Muscle of back (tissue), 3 donors: ENCODE measurements at regions not wholly inside any gene's neighbourhood (a gene's known extent, or its start where the extent isn't known, plus 50 kb on each side); places are given as distances from the start of the nearest gene placed in this dataset.

Source experiments
- DNase-seq, 3 donors: peaks; one replicate each; pipeline versions ENCODE4 v3.0.0 to v3.0.0-alpha.2; 2013

- no peak for DNase-seq
Measured at GRCh38 chr3:168585544-168585943, 489.8 kb upstream of the GOLIM4 start.

- DNase-seq = no peak
Measured at GRCh38 chr3:168583977-168584376, 488.3 kb upstream of the GOLIM4 start.

GRCh38 chr3:168582503-168582902 is 486.8 kb upstream of the GOLIM4 start:
- DNase-seq = no peak

- peak in 1 of 3 donors; percentile 6 for DNase-seq
Measured at GRCh38 chr3:168581771-168582225, 486.1 kb upstream of the GOLIM4 start.

GRCh38 chr3:168579010-168579409 is 483.3 kb upstream of the GOLIM4 start:
- DNase-seq = no peak

- DNase-seq = no peak
Measured at GRCh38 chr3:168575750-168576149, 480.0 kb upstream of the GOLIM4 start.

- no peak for DNase-seq
Measured at GRCh38 chr3:168574455-168575158, 478.9 kb upstream of the GOLIM4 start.

- DNase-seq = no peak
Measured at GRCh38 chr3:168570404-168571155, 474.9 kb upstream of the GOLIM4 start.

GRCh38 chr3:168558728-168559411 is 463.1 kb upstream of the GOLIM4 start:
- no peak for DNase-seq

- no peak for DNase-seq
Measured at GRCh38 chr3:168552251-168552650, 456.5 kb upstream of the GOLIM4 start.

GRCh38 chr3:168548719-168549118 is 453.0 kb upstream of the GOLIM4 start:
- no peak for DNase-seq

- DNase-seq = no peak
Measured at GRCh38 chr3:168546707-168547106, 451.0 kb upstream of the GOLIM4 start.

- no peak for DNase-seq
Measured at GRCh38 chr3:168545591-168545990, 449.9 kb upstream of the GOLIM4 start.

GRCh38 chr3:168544097-168544957 is 448.6 kb upstream of the GOLIM4 start:
- no peak for DNase-seq

- DNase-seq = no peak
Measured at GRCh38 chr3:168540726-168541125, 445.0 kb upstream of the GOLIM4 start.

GRCh38 chr3:168539909-168540308 is 444.2 kb upstream of the GOLIM4 start:
- DNase-seq = no peak

- no peak for DNase-seq
Measured at GRCh38 chr3:168534761-168535160, 439.0 kb upstream of the GOLIM4 start.

- DNase-seq = no peak
Measured at GRCh38 chr3:168533600-168533999, 437.9 kb upstream of the GOLIM4 start.

GRCh38 chr3:168532135-168532534 is 436.4 kb upstream of the GOLIM4 start:
- DNase-seq = no peak

- no peak for DNase-seq
Measured at GRCh38 chr3:168531116-168531515, 435.4 kb upstream of the GOLIM4 start.

GRCh38 chr3:168524129-168524528 is 428.4 kb upstream of the GOLIM4 start:
- DNase-seq = no peak
